VCaP (cell line): ENCODE measurements at regions not wholly inside any gene's neighbourhood (a gene's known extent, or its start where the extent isn't known, plus 50 kb on each side); places are given as distances from the start of the nearest gene placed in this dataset.

Experiments
- H3K27ac ChIP-seq: fragments of 450-650 bp; 2 replicates; pipeline ENCODE4 v1.5.1; 2017
- TF ChIP-seq, protein P1 (sequence below): fragments of 450-650 bp; conservative IDR thresholded peaks from 2 replicates; pipeline ENCODE4 v1.5.1; 2017; ENCODE audit warnings: mild to moderate bottlenecking, moderate library complexity

DNA sequence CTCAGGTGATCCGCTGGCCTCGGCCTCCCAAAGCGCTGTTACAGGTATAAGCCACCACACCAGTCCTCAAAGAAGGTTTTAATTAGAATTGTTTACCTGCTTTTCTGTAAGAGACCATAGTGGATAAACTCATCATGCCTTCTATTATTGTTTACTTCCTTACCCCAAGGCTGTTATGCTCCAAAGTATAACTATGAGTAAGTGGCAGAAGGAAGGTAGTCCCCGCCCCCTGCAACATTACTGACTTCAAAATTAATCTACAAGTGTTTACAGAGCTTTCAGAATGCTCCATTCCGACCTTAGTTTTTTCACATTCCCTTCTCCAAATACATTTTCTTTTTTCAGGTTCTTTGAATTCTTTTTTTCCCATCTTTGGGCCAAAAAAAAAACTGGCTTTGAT is 480.5 kb upstream of the NOX3 start:
- TF ChIP-seq, protein P1, sequence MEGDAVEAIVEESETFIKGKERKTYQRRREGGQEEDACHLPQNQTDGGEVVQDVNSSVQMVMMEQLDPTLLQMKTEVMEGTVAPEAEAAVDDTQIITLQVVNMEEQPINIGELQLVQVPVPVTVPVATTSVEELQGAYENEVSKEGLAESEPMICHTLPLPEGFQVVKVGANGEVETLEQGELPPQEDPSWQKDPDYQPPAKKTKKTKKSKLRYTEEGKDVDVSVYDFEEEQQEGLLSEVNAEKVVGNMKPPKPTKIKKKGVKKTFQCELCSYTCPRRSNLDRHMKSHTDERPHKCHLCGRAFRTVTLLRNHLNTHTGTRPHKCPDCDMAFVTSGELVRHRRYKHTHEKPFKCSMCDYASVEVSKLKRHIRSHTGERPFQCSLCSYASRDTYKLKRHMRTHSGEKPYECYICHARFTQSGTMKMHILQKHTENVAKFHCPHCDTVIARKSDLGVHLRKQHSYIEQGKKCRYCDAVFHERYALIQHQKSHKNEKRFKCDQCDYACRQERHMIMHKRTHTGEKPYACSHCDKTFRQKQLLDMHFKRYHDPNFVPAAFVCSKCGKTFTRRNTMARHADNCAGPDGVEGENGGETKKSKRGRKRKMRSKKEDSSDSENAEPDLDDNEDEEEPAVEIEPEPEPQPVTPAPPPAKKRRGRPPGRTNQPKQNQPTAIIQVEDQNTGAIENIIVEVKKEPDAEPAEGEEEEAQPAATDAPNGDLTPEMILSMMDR: no peak
- no peak overlapping the region for H3K27ac ChIP-seq

DNA sequence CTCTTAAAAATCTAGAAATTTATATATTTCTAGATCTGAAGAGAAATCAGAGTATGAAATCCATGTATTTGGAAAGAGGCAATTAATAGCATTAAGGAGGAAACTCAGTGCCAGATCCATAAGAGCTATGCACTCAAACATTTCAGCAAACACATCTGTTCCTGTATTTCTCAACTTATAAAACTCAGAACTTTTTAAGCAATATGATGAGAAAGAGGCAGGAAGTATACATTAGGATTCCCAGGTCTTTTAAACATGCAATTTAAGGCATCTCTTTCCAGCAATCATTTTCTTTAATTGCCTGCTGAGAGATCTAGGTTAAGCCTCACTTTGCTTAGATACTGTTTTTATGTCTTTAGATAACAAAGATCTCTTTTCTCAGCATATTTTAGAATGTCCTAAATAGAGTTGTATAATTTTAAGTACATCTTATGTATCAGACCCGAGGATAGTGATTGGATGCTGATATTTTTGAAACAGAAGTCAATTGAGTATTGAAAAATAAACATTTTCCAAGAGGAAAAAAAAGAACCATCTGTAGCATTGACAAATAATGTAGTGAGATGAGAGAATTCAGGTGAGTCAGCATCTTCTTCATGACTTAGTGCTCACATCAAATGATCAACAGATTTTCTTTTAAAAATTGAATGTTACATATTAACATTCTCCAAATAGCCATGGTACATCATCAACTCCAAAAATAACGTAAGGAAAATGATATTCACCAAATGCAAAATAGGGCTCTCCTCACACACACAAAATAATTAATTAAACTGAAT is 461.4 kb upstream of the NOX3 start:
- TF ChIP-seq, protein P1: no peak

DNA sequence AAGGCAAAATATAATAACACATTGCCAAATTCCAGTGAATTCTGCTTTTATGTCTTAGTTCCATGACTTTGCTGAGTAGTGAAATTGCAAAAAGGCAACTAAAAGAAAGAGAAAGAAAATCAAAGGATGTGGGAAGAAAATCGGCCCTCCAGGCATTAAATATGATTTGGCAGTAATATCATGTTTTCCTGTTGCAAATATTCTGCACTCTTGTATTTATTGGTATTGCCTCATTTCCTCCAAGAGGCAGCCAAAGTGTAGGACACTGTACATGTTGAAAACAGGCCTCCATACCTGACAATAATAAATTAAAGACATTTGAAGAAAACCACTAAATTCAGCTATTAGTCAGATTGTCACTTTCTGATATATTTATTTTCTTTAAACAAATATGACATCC is 460.0 kb upstream of the NOX3 start:
- TF ChIP-seq, protein P1: no peak
- H3K27ac ChIP-seq: no peak overlapping the region

More for the DNA sequence above, 461.4 kb upstream of the NOX3 start:
- H3K27ac ChIP-seq: no peak overlapping the region

- TF ChIP-seq, protein P1: no peak
- H3K27ac ChIP-seq: no peak overlapping the region
These were observed 458.2 kb upstream of the NOX3 start for GRCh38 chr6:155913816-155914215.

- TF ChIP-seq, protein P1: no peak
- H3K27ac ChIP-seq: no peak overlapping the region
These were observed 454.1 kb upstream of the NOX3 start for GRCh38 chr6:155909710-155910109.

DNA sequence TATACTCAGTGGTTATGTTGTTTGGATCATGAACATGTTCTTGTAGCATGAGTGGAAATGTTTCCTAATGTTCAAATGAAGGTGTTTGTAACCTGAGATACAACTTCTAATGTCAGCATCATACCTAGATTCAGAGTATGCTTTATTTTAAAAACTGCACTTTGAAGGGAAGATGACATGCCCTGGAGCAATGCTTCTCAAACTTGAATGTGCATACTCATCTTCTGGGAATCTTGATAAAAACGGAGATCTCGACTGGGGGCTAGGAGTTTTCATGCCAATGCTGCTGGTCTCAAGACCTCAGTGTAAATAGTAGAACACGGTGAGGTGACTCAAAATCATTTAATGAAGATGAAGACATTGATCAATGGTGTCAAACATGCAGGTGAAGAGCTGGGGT is 440.0 kb upstream of the NOX3 start:
- no peak overlapping the region for H3K27ac ChIP-seq
- TF ChIP-seq, protein P1: no peak

DNA sequence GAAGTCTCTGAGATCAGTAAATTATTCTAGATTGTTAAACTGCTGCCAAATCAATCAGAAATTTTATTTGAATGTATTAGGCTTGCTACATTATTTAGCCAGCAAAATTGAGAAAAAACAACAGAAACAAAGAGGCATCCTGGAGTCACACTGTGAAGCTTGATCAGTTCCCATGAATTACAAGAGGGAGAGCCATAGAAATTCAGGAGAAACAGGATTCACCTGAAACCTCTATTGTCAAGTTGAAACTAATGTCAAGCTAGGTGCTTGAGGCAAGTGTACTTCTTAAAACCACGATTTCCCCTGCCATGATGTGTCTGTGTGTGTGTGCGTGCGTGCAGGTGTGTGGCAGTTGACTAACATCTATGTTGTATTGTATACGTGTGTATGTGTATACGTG is 439.1 kb upstream of the NOX3 start:
- no peak overlapping the region for H3K27ac ChIP-seq
- TF ChIP-seq, protein P1: no peak
